ENCODE measurements at regions not wholly inside any gene's neighbourhood (a gene's known extent, or its start where the extent isn't known, plus 50 kb on each side); places are given as distances from the start of the nearest gene placed in this dataset.

DNA sequence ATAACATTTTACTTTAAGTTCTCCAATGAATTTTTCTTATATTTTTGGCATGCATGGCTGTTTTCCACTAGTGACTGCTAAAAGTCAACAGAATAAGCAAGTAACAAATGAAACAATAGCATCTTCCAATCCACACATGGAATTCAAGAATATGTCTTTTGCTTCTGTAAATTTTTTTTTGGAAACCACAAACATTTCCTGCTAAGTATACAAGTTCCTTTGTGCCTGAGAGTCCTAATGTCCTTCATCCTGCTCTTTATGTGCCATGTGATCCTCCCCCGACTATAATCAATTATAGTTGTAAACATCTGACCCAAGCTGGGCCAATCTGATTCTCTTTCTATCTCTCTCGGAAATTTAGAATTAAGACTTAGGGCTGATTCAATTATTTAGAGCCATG lies 61.2 kb downstream of the PPP1R3C start:
- H3K4me1 Mint-ChIP-seq (ENCODE audit: insufficient read depth, unreplicated experiment) = no peaks in the 10 kb centered on the region
- H3K9me3 Mint-ChIP-seq (ENCODE audit: unreplicated experiment) = peaks cover 8% of the 10 kb centered on the region
- H3K36me3 Mint-ChIP-seq (ENCODE audit: insufficient read depth, unreplicated experiment) = no peaks in the 10 kb centered on the region
- no peak overlapping the region for H3K4me3 Mint-ChIP-seq (ENCODE audit: unreplicated experiment)
- intact Hi-C loops (cut with micrococcal nuclease) = no loop called here
- TF ChIP-seq, protein P1, sequence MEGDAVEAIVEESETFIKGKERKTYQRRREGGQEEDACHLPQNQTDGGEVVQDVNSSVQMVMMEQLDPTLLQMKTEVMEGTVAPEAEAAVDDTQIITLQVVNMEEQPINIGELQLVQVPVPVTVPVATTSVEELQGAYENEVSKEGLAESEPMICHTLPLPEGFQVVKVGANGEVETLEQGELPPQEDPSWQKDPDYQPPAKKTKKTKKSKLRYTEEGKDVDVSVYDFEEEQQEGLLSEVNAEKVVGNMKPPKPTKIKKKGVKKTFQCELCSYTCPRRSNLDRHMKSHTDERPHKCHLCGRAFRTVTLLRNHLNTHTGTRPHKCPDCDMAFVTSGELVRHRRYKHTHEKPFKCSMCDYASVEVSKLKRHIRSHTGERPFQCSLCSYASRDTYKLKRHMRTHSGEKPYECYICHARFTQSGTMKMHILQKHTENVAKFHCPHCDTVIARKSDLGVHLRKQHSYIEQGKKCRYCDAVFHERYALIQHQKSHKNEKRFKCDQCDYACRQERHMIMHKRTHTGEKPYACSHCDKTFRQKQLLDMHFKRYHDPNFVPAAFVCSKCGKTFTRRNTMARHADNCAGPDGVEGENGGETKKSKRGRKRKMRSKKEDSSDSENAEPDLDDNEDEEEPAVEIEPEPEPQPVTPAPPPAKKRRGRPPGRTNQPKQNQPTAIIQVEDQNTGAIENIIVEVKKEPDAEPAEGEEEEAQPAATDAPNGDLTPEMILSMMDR (IDR thresholded peaks at IDR 0.05; ENCODE audit: unreplicated experiment) = no peak
- ChIA-PET CTCF (no interaction called here), POLR2A (no interaction called here)
- DNase-seq (ENCODE audit: unreplicated experiment) = no peak
- BruUV-seq (replicated peaks) = no TSS peak
- H3K27me3 Mint-ChIP-seq (ENCODE audit: insufficient read depth, unreplicated experiment) = no peaks in the 10 kb centered on the region
- H3K27ac Mint-ChIP-seq (ENCODE audit: low read depth, unreplicated experiment) = no peak overlapping the region

DNA sequence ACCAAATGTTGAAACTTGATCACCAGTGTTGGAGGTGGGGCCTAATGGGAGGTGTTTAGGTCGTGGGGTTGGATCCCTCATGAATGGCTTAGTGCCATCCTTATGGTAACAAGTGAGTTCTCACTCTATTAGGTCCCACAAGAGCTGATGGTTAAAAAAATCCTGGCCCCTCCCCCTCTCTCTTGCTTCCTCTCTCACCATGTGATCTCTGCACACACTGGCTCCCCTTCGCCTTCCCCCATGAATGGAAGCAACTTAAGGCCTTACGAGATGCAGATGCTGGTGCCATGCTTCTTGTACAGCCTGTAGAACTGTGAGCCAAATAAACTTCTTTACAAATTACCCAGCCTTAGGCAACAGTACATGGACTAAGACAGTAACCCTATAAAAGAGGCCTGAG lies 62.7 kb downstream of the PPP1R3C start:
- H3K36me3 Mint-ChIP-seq (ENCODE audit: insufficient read depth, unreplicated experiment) = no peaks in the 10 kb centered on the region
- H3K27ac Mint-ChIP-seq (ENCODE audit: low read depth, unreplicated experiment) = no peak overlapping the region
- POLR2A ChIA-PET = no interaction called here
- no peak overlapping the region for H3K4me3 Mint-ChIP-seq (ENCODE audit: unreplicated experiment)
- H3K27me3 Mint-ChIP-seq (ENCODE audit: insufficient read depth, unreplicated experiment) = no peaks in the 10 kb centered on the region
- BruUV-seq (replicated peaks) = no TSS peak
- TF ChIP-seq, protein P1 (IDR thresholded peaks at IDR 0.05; ENCODE audit: unreplicated experiment) = no peak
- no peak for DNase-seq (ENCODE audit: unreplicated experiment)
- peaks cover 8% of the 10 kb centered on the region for H3K9me3 Mint-ChIP-seq (ENCODE audit: unreplicated experiment)
- H3K4me1 Mint-ChIP-seq (ENCODE audit: insufficient read depth, unreplicated experiment) = no peaks in the 10 kb centered on the region
- intact Hi-C loops (cut with micrococcal nuclease) = no loop called here
- CTCF ChIA-PET = interaction anchor here (0.6 kb wide), 1 partner anchor 767 kb away, joined by 3 read pairs; no protein-coding TSS in a partner anchor

DNA sequence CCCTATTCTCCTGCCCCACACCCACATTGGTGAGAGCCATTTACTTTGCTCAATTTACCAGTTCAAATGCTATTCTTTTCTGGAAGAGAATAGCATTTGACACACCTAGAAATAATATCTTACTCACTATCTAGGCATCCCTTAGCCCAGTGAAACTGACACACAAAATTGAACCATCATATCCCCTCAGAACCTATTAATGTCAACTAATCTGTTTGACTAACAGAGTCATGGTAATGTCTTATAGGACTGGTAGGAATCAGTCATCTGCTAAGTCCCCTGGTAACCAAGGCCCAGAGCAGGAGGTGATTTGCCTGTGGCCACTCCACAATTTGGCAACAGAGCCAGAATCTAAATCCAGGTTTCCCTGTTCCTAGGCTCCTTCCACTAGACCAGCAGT lies 63.3 kb downstream of the PPP1R3C start:
- intact Hi-C loops (cut with micrococcal nuclease) = no loop called here
- H3K4me1 Mint-ChIP-seq (ENCODE audit: insufficient read depth, unreplicated experiment) = no peaks in the 10 kb centered on the region
- no peaks in the 10 kb centered on the region for H3K36me3 Mint-ChIP-seq (ENCODE audit: insufficient read depth, unreplicated experiment)
- no peaks in the 10 kb centered on the region for H3K27me3 Mint-ChIP-seq (ENCODE audit: insufficient read depth, unreplicated experiment)
- TF ChIP-seq, protein P1 (IDR thresholded peaks at IDR 0.05; ENCODE audit: unreplicated experiment) = no peak
- no peak overlapping the region for H3K27ac Mint-ChIP-seq (ENCODE audit: low read depth, unreplicated experiment)
- ChIA-PET CTCF (interaction anchor here (0.7 kb wide), 1 partner anchor 13 kb away, joined by 5 read pairs; no protein-coding TSS in a partner anchor), POLR2A (no interaction called here)
- no peak for DNase-seq (ENCODE audit: unreplicated experiment)
- BruUV-seq (replicated peaks) = no TSS peak
- H3K4me3 Mint-ChIP-seq (ENCODE audit: unreplicated experiment) = no peak overlapping the region
- H3K9me3 Mint-ChIP-seq (ENCODE audit: unreplicated experiment) = peaks cover 8% of the 10 kb centered on the region

DNA sequence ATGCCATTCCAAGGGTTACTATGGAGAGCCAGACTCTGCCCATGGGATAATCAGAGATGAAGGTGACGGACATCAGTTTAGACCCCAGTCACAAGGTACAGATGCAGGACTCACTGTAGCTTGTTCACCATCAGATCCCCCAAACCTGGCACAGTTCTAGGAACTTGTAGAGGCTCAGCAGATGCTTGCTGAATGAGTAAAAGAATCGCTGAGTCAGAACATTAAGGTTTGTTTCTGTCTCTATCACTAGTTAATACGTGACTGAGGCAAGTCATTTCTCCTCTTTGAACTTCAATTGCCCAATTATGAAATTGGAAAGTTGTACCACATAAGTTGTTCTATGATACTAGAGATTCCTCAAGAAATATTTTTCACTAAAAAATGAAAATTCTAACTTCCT lies 65.1 kb downstream of the PPP1R3C start:
- TF ChIP-seq, protein P1 (IDR thresholded peaks at IDR 0.05; ENCODE audit: unreplicated experiment) = no peak
- H3K4me3 Mint-ChIP-seq (ENCODE audit: unreplicated experiment) = no peak overlapping the region
- POLR2A ChIA-PET = no interaction called here
- no peaks in the 10 kb centered on the region for H3K27me3 Mint-ChIP-seq (ENCODE audit: insufficient read depth, unreplicated experiment)
- no peaks in the 10 kb centered on the region for H3K36me3 Mint-ChIP-seq (ENCODE audit: insufficient read depth, unreplicated experiment)
- intact Hi-C loops (cut with micrococcal nuclease) = no loop called here
- DNase-seq (ENCODE audit: unreplicated experiment) = no peak
- CTCF ChIA-PET = interaction anchor here (1.2 kb wide), 1 partner anchor 67 kb away, joined by 3 read pairs; no protein-coding TSS in a partner anchor
- H3K27ac Mint-ChIP-seq (ENCODE audit: low read depth, unreplicated experiment) = no peak overlapping the region
- no TSS peak for BruUV-seq (replicated peaks)
- no peaks in the 10 kb centered on the region for H3K4me1 Mint-ChIP-seq (ENCODE audit: insufficient read depth, unreplicated experiment)
- peaks cover 2% of the 10 kb centered on the region for H3K9me3 Mint-ChIP-seq (ENCODE audit: unreplicated experiment)

All from MCF 10A (cell line).